ENCODE measurements at regions not wholly inside any gene's neighbourhood (a gene's known extent, or its start where the extent isn't known, plus 50 kb on each side); places are given as distances from the start of the nearest gene placed in this dataset.
"Not testable (repeated sequence)": the region's sequence is repeated elsewhere in the genome, so short reads cannot be mapped to it uniquely, and the experiment has no call there.

GRCh38 chr15:62320259-62320658, 155.2 kb upstream of the C2CD4B start:
- DNase-seq (ENCODE audit: low read depth in 3 of 3) = no peak

- DNase-seq (ENCODE audit: low read depth in 3 of 3) = no peak
These were observed 158.3 kb upstream of the C2CD4B start for GRCh38 chr15:62323353-62323890.

GRCh38 chr15:62324382-62324781, 159.3 kb upstream of the C2CD4B start:
- no peak for DNase-seq (ENCODE audit: low read depth in 3 of 3)

- no peak for DNase-seq (ENCODE audit: low read depth in 3 of 3)
These were observed 160.5 kb upstream of the C2CD4B start for GRCh38 chr15:62325597-62325996.

- DNase-seq (ENCODE audit: low read depth in 3 of 3) = no peak
These were observed 161.5 kb upstream of the C2CD4B start for GRCh38 chr15:62326460-62327011.

GRCh38 chr15:62327406-62327805, 162.3 kb upstream of the C2CD4B start:
- no peak for DNase-seq (ENCODE audit: low read depth in 3 of 3)

GRCh38 chr15:62332472-62332871, 167.4 kb upstream of the C2CD4B start:
- not testable (repeated sequence) for DNase-seq (ENCODE audit: low read depth in 3 of 3)

GRCh38 chr15:62334536-62334935, 169.5 kb upstream of the C2CD4B start:
- no peak for DNase-seq (ENCODE audit: low read depth in 3 of 3)

- no peak for DNase-seq (ENCODE audit: low read depth in 3 of 3)
These were observed 172.8 kb upstream of the C2CD4B start for GRCh38 chr15:62337934-62338333.

- no peak for DNase-seq (ENCODE audit: low read depth in 3 of 3)
These were observed 173.4 kb upstream of the C2CD4B start for GRCh38 chr15:62338497-62338896.

GRCh38 chr15:62342959-62343358, 177.9 kb upstream of the C2CD4B start:
- no peak for DNase-seq (ENCODE audit: low read depth in 3 of 3)

- no peak for DNase-seq (ENCODE audit: low read depth in 3 of 3)
These were observed 178.3 kb upstream of the C2CD4B start for GRCh38 chr15:62343397-62343796.

- peak; percentile 6 to 13 (median 7) for DNase-seq (ENCODE audit: low read depth in 3 of 3)
These were observed 179.9 kb upstream of the C2CD4B start for GRCh38 chr15:62344806-62345539.

GRCh38 chr15:62346168-62346567, 181.1 kb upstream of the C2CD4B start:
- DNase-seq (ENCODE audit: low read depth in 3 of 3) = no peak

- DNase-seq (ENCODE audit: low read depth in 3 of 3) = no peak
These were observed 183.0 kb upstream of the C2CD4B start for GRCh38 chr15:62348118-62348517.

GRCh38 chr15:62348623-62349022, 183.5 kb upstream of the C2CD4B start:
- DNase-seq (ENCODE audit: low read depth in 3 of 3) = no peak

GRCh38 chr15:62352817-62353216, 187.7 kb upstream of the C2CD4B start:
- DNase-seq (ENCODE audit: low read depth in 3 of 3) = no peak

- no peak for DNase-seq (ENCODE audit: low read depth in 3 of 3)
These were observed 192.3 kb upstream of the C2CD4B start for GRCh38 chr15:62357431-62357830.

GRCh38 chr15:62359416-62359815, 194.3 kb upstream of the C2CD4B start:
- DNase-seq (ENCODE audit: low read depth in 3 of 3) = no peak

- DNase-seq (ENCODE audit: low read depth in 3 of 3) = no peak
These were observed 195.4 kb upstream of the C2CD4B start for GRCh38 chr15:62360332-62361097.

GRCh38 chr15:62362144-62362543, 197.1 kb upstream of the C2CD4B start:
- no peak for DNase-seq (ENCODE audit: low read depth in 3 of 3)

GRCh38 chr15:62362608-62363007, 197.5 kb upstream of the C2CD4B start:
- no peak for DNase-seq (ENCODE audit: low read depth in 3 of 3)

- no peak for DNase-seq (ENCODE audit: low read depth in 3 of 3)
These were observed 198.8 kb upstream of the C2CD4B start for GRCh38 chr15:62363913-62364312.
